Endodermal cell (in vitro differentiated cells): ENCODE measurements at regions not wholly inside any gene's neighbourhood (a gene's known extent, or its start where the extent isn't known, plus 50 kb on each side); places are given as distances from the start of the nearest gene placed in this dataset.

Experiments used
- DNase-seq: peaks from one replicate; pipeline ENCODE4 v3.0.0-alpha.2; 2017
- H3K27ac ChIP-seq: 2 replicates; pipeline ENCODE4 v1.5.1; 2013; ENCODE audit warnings: mild to moderate bottlenecking, low read depth, low read length, moderate library complexity
- H3K27me3 ChIP-seq: 2 replicates; pipeline ENCODE4 v1.6.1; 2013; ENCODE audit warnings: mild to moderate bottlenecking, low read length, moderate library complexity; ENCODE audit not compliant: insufficient read depth, control insufficient read depth, poor library complexity, severe bottlenecking
- H3K36me3 ChIP-seq: 2 replicates; pipeline ENCODE4 v1.7.0; 2013; ENCODE audit warnings: mild to moderate bottlenecking, low read length, moderate library complexity; ENCODE audit not compliant: control insufficient read depth, insufficient read depth
- H3K4me1 ChIP-seq: one replicate; pipeline ENCODE4 v1.7.0; 2013; ENCODE audit warnings: low read length; ENCODE audit not compliant: control insufficient read depth, insufficient read depth
- H3K4me3 ChIP-seq: 2 replicates; pipeline ENCODE4 v1.5.1; 2013; ENCODE audit warnings: mild to moderate bottlenecking, low read length, moderate library complexity
- H3K9ac ChIP-seq: 2 replicates; pipeline ENCODE4 v1.6.1; 2013; ENCODE audit warnings: mild to moderate bottlenecking, low read length, moderate library complexity; ENCODE audit not compliant: poor library complexity, severe bottlenecking; ENCODE audit errors: extremely low read depth
- H3K9me3 ChIP-seq: 2 replicates; pipeline ENCODE4 v1.6.1; 2013; ENCODE audit warnings: mild to moderate bottlenecking, low read length, moderate library complexity; ENCODE audit not compliant: control insufficient read depth
- H3K27ac Mint-ChIP-seq: 2 replicates; pipeline ENCODE4 v1.8.0; 2020; ENCODE audit warnings: mixed read lengths
- H3K27me3 Mint-ChIP-seq: 2 replicates; pipeline ENCODE4 v1.8.0; 2021; ENCODE audit warnings: mild to moderate bottlenecking, mixed read lengths; ENCODE audit not compliant: insufficient read depth
- H3K36me3 Mint-ChIP-seq: 2 replicates; pipeline ENCODE4 v1.8.0; 2020; ENCODE audit warnings: low read depth, mixed read lengths
- H3K4me1 Mint-ChIP-seq: 2 replicates; pipeline ENCODE4 v1.8.0; 2020; ENCODE audit warnings: mixed read lengths
- H3K4me3 Mint-ChIP-seq: 2 replicates; pipeline ENCODE4 v1.8.0; 2020; ENCODE audit warnings: mild to moderate bottlenecking, moderate library complexity, mixed read lengths
- H3K9me3 Mint-ChIP-seq: 2 replicates; pipeline ENCODE4 v1.8.0; 2020; ENCODE audit warnings: mild to moderate bottlenecking, mixed read lengths
- WGBS, 2 experiments: methylation state at CpG; one replicate each; pipeline versions ENCODE4 v1.1.5 to v1.1.7; 2013; ENCODE audit warnings: missing lambda C conversion rate in 2 of 2, mixed read lengths in 1 of 2; ENCODE audit not compliant: insufficient coverage in 1 of 2, insufficient read length in 1 of 2; 5-methylcytosine and 5-hydroxymethylcytosine counted together
- TF ChIP-seq, protein P1 (sequence below): fragments of 200-600 bp; sonication (generic); conservative IDR thresholded peaks from 2 replicates; pipeline ENCODE4 v1.5.0; 2021; ENCODE audit warnings: antibody characterized with exemption, mild to moderate bottlenecking

DNA sequence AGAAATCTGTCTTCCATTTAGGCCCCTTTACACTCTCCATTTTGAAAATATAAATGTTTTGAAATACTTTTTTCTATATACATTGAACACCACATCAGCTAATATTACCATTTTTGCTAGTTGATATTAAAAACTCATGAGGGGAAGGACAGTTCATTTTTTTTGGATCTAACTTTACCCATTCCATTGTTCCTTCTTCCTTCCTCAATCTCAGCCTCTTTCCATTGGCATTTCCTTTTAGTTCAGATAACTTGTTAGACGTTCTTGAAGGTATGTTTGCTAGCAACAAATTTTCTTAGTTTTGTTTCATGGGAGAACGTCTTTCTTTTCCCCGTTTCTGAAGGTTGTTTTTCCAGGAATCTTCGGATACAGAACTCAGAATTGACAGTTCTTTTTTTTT is 759.0 kb downstream of the SOCS6 start:
- H3K36me3 ChIP-seq, result no peaks in the 10 kb centered on the region
- Mint-ChIP-seq H3K9me3 (no peaks in the 10 kb centered on the region), H3K36me3 (no peaks in the 10 kb centered on the region), H3K27me3 (no peaks in the 10 kb centered on the region), H3K4me3 (no peak overlapping the region), H3K27ac (no peak overlapping the region), H3K4me1 (no peaks in the 10 kb centered on the region)
- peaks cover 40% of the 10 kb centered on the region for H3K9me3 ChIP-seq
- no peak overlapping the region for H3K4me3 ChIP-seq
- H3K27ac ChIP-seq, result no peak overlapping the region
- no peaks in the 10 kb centered on the region for H3K27me3 ChIP-seq
- 60 to 83% methylated on average over 2 to 4 of the region's 4 CpGs for WGBS, 2 experiments
- H3K4me1 ChIP-seq, result no peaks in the 10 kb centered on the region
- H3K9ac ChIP-seq, result no peak overlapping the region
- no peak for DNase-seq
- TF ChIP-seq, protein P1, sequence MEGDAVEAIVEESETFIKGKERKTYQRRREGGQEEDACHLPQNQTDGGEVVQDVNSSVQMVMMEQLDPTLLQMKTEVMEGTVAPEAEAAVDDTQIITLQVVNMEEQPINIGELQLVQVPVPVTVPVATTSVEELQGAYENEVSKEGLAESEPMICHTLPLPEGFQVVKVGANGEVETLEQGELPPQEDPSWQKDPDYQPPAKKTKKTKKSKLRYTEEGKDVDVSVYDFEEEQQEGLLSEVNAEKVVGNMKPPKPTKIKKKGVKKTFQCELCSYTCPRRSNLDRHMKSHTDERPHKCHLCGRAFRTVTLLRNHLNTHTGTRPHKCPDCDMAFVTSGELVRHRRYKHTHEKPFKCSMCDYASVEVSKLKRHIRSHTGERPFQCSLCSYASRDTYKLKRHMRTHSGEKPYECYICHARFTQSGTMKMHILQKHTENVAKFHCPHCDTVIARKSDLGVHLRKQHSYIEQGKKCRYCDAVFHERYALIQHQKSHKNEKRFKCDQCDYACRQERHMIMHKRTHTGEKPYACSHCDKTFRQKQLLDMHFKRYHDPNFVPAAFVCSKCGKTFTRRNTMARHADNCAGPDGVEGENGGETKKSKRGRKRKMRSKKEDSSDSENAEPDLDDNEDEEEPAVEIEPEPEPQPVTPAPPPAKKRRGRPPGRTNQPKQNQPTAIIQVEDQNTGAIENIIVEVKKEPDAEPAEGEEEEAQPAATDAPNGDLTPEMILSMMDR, result no peak

DNA sequence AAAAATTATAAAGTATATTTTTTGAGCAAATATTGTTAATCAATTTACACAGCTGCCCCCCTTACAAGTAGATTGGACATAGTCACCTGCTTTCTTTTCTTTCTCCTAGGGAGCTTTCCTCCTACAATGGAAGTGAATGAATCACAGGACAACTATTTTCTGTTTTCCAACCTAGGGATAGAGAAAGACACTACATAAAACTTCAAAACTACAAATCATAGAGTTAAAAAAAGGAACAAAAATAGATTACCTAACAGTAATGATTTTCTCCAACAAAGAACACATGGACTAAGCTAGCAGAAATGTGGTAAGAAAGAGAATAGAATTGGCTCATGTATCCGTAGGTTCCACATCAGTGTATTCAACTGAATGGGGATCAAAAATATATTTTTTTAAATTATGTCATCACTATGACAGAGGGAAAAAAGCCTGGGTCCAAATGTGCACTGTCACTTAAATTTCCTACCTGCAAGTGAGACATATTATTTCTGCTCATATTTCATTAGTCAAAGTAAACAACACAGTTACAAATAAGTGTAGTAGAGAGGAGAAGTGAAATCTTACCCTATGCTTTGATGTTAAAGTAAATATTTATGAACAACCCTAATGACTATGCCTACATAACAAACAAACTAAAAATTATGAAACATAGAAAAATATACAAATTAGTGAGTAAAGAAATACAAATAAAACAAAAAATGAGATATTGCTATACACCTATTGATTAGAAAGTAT is 756.7 kb downstream of the SOCS6 start:
- peaks cover 44% of the 10 kb centered on the region for H3K9me3 ChIP-seq
- H3K9ac ChIP-seq, result no peak overlapping the region
- Mint-ChIP-seq H3K36me3 (no peaks in the 10 kb centered on the region), H3K27ac (no peak overlapping the region), H3K4me1 (no peaks in the 10 kb centered on the region), H3K4me3 (no peak overlapping the region), H3K9me3 (no peaks in the 10 kb centered on the region), H3K27me3 (no peaks in the 10 kb centered on the region)
- H3K4me1 ChIP-seq, result no peaks in the 10 kb centered on the region
- TF ChIP-seq, protein P1, result no peak
- no peak overlapping the region for H3K27ac ChIP-seq
- WGBS, 2 experiments, result 0% methylated on average over 1 of the region's 1 CpG; no CpG with 5 or more reads in 1 of the 2 experiments
- no peak overlapping the region for H3K4me3 ChIP-seq
- no peaks in the 10 kb centered on the region for H3K36me3 ChIP-seq
- H3K27me3 ChIP-seq, result no peaks in the 10 kb centered on the region
- DNase-seq, result no peak

DNA sequence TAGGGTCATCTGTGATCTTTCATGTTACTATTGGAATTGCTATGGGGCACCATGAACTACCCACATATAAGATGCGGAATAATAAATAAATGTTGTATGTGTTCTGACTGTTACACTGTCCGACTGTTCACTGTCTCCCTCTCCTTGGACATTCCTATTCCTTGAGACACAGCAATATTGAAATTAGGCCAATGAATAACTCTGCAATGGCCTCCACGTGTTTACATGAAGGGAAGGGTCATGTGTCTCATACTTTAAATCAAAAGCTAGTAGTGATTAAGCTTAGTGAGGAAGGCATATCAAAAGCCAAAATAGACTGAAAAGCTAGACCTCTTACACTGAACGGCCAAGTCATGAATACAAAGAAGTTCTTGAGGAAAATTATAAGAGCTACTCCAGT is 751.3 kb downstream of the SOCS6 start:
- no peak overlapping the region for H3K27ac ChIP-seq
- H3K4me3 Mint-ChIP-seq, result no peak overlapping the region
- no peaks in the 10 kb centered on the region for H3K4me1 ChIP-seq
- H3K27me3 Mint-ChIP-seq, result no peaks in the 10 kb centered on the region
- no peaks in the 10 kb centered on the region for H3K27me3 ChIP-seq
- H3K9ac ChIP-seq, result no peak overlapping the region
- no peaks in the 10 kb centered on the region for H3K36me3 ChIP-seq
- WGBS, 2 experiments, result 73 to 74% methylated on average over 3 to 4 of the region's 4 CpGs
- peaks cover 41% of the 10 kb centered on the region for H3K9me3 ChIP-seq
- no peak for DNase-seq
- no peaks in the 10 kb centered on the region for H3K9me3 Mint-ChIP-seq
- TF ChIP-seq, protein P1, result no peak
- no peaks in the 10 kb centered on the region for H3K4me1 Mint-ChIP-seq
- no peak overlapping the region for H3K4me3 ChIP-seq
- no peak overlapping the region for H3K27ac Mint-ChIP-seq
- H3K36me3 Mint-ChIP-seq, result no peaks in the 10 kb centered on the region
